ENCODE measurements at regions not wholly inside any gene's neighbourhood (a gene's known extent, or its start where the extent isn't known, plus 50 kb on each side); places are given as distances from the start of the nearest gene placed in this dataset.

GRCh38 chr5:120368923-120369715 lies 95.0 kb upstream of the PRR16 start:
- H3K36me3 Mint-ChIP-seq (ENCODE audit: low read depth), result no peaks in the 10 kb centered on the region
- H3K4me3 Mint-ChIP-seq, result no peak overlapping the region
- no peak for TF ChIP-seq CTCF (conservative IDR thresholded peaks at IDR 0.05)
- no peaks in the 10 kb centered on the region for H3K27me3 Mint-ChIP-seq (ENCODE audit: low read depth)
- DNase-seq (ENCODE audit: low read depth, low spot score), result no peak
- no peaks in the 10 kb centered on the region for H3K4me1 Mint-ChIP-seq
- no peak overlapping the region for H3K27ac Mint-ChIP-seq (ENCODE audit: unreplicated experiment)
- no peaks in the 10 kb centered on the region for H3K9me3 Mint-ChIP-seq

GRCh38 chr5:120372899-120373298 lies 91.2 kb upstream of the PRR16 start:
- H3K4me1 Mint-ChIP-seq, result no peaks in the 10 kb centered on the region

GRCh38 chr5:120375248-120375647 lies 88.9 kb upstream of the PRR16 start:
- Mint-ChIP-seq H3K36me3 (ENCODE audit: low read depth) (no peaks in the 10 kb centered on the region), H3K4me3 (no peak overlapping the region), H3K27me3 (ENCODE audit: low read depth) (no peaks in the 10 kb centered on the region), H3K9me3 (peaks cover 8% of the 10 kb centered on the region), H3K4me1 (no peaks in the 10 kb centered on the region), H3K27ac (ENCODE audit: unreplicated experiment) (no peak overlapping the region)
- TF ChIP-seq CTCF (conservative IDR thresholded peaks at IDR 0.05), result no peak
- DNase-seq (ENCODE audit: low read depth, low spot score), result no peak

More at GRCh38 chr5:120372899-120373298, 91.2 kb upstream of the PRR16 start:
- DNase-seq (ENCODE audit: low read depth, low spot score), result no peak
- Mint-ChIP-seq H3K36me3 (ENCODE audit: low read depth) (no peaks in the 10 kb centered on the region), H3K27me3 (ENCODE audit: low read depth) (no peaks in the 10 kb centered on the region), H3K27ac (ENCODE audit: unreplicated experiment) (no peak overlapping the region), H3K9me3 (peaks cover 4% of the 10 kb centered on the region), H3K4me3 (no peak overlapping the region)
- TF ChIP-seq CTCF (conservative IDR thresholded peaks at IDR 0.05), result no peak

GRCh38 chr5:120380644-120381043 lies 83.5 kb upstream of the PRR16 start:
- no peak for DNase-seq (ENCODE audit: low read depth, low spot score)
- TF ChIP-seq CTCF (conservative IDR thresholded peaks at IDR 0.05), result no peak
- Mint-ChIP-seq H3K4me1 (no peaks in the 10 kb centered on the region), H3K4me3 (no peak overlapping the region), H3K27me3 (ENCODE audit: low read depth) (no peaks in the 10 kb centered on the region), H3K9me3 (peaks cover 10% of the 10 kb centered on the region), H3K27ac (ENCODE audit: unreplicated experiment) (no peak overlapping the region), H3K36me3 (ENCODE audit: low read depth) (no peaks in the 10 kb centered on the region)

- Mint-ChIP-seq H3K36me3 (ENCODE audit: low read depth) (no peaks in the 10 kb centered on the region), H3K9me3 (peaks cover 7% of the 10 kb centered on the region), H3K4me1 (no peaks in the 10 kb centered on the region), H3K27ac (ENCODE audit: unreplicated experiment) (no peak overlapping the region), H3K27me3 (ENCODE audit: low read depth) (no peaks in the 10 kb centered on the region), H3K4me3 (no peak overlapping the region)
- no peak for DNase-seq (ENCODE audit: low read depth, low spot score)
- no peak for TF ChIP-seq CTCF (conservative IDR thresholded peaks at IDR 0.05)
These were observed 81.3 kb upstream of the PRR16 start for GRCh38 chr5:120382833-120383232.
